HL-60 (cell line): ENCODE measurements at regions not wholly inside any gene's neighbourhood (a gene's known extent, or its start where the extent isn't known, plus 50 kb on each side); places are given as distances from the start of the nearest gene placed in this dataset.

Source experiments
- DNase-seq, 2 experiments: peaks; one replicate each; pipeline ENCODE4 v3.0.0-alpha.2; 2010 to 2020; ENCODE audit warnings: low read depth in 1 of 2, low spot score in 1 of 2
- H3K27ac ChIP-seq: fragments of 250-450 bp; sonication (Bioruptor Pico); replicated peaks from 2 replicates; pipeline ENCODE4 v1.5.1; 2020; ENCODE audit warnings: mild to moderate bottlenecking, moderate library complexity
- H3K27me3 ChIP-seq: fragments of 250-450 bp; sonication (Bioruptor Pico); 2 replicates; pipeline ENCODE4 v1.5.1; 2021; ENCODE audit warnings: mild to moderate bottlenecking, moderate library complexity; ENCODE audit not compliant: insufficient read depth, poor library complexity, severe bottlenecking
- H3K4me3 ChIP-seq: replicated peaks from 2 replicates; pipeline ENCODE4 v1.5.1; 2011; ENCODE audit warnings: mild to moderate bottlenecking, control low read depth, low read length; ENCODE audit not compliant: insufficient read depth
- CTCF ChIP-seq: IDR thresholded peaks from one replicate; pipeline ENCODE4 v1.5.1; 2011; ENCODE audit warnings: low read length, control low read depth, inconsistent platforms; ENCODE audit not compliant: insufficient read depth
- GABPA ChIP-seq: IDR thresholded peaks from 2 replicates; pipeline ENCODE4 v1.6.1; 2012; ENCODE audit warnings: low read depth
- POLR2AphosphoS5 ChIP-seq: IDR thresholded peaks from 2 replicates; pipeline ENCODE4 v1.6.1; 2012; ENCODE audit warnings: low read depth
- REST ChIP-seq: IDR thresholded peaks from 2 replicates; pipeline ENCODE4 v1.6.1; 2012; ENCODE audit warnings: low read depth; ENCODE audit not compliant: insufficient replicate concordance
- SPI1 ChIP-seq: IDR thresholded peaks from 2 replicates; pipeline ENCODE4 v1.6.1; 2012; ENCODE audit warnings: low read depth, mild to moderate bottlenecking, borderline replicate concordance

GRCh38 chr6:6091608-6092002, 84.9 kb upstream of the NRN1 start:
- Histone ChIP-seq H3K27me3 (peaks cover 2% of the 10 kb centered on the region), H3K27ac (no peak overlapping the region), H3K4me3 (no peak overlapping the region)
- DNase-seq = no peak
- TF ChIP-seq POLR2AphosphoS5 (no peak), GABPA (no peak), CTCF (no peak), SPI1 (no peak), REST (no peak)

- H3K27me3 ChIP-seq = peaks cover 2% of the 10 kb centered on the region
- no peak overlapping the region for H3K4me3 ChIP-seq
- no peak for DNase-seq
- no peak for TF ChIP-seq CTCF
- TF ChIP-seq REST = no peak
- no peak for TF ChIP-seq GABPA
- no peak for TF ChIP-seq SPI1
- no peak for TF ChIP-seq POLR2AphosphoS5
- no peak overlapping the region for H3K27ac ChIP-seq
Measured at GRCh38 chr6:6090861-6091607, 84.3 kb upstream of the NRN1 start.

GRCh38 chr6:6085928-6086668, 79.4 kb upstream of the NRN1 start:
- no peak for TF ChIP-seq SPI1
- TF ChIP-seq REST = no peak
- no peak for TF ChIP-seq CTCF
- no peak for TF ChIP-seq POLR2AphosphoS5
- no peak for TF ChIP-seq GABPA
- no peak for DNase-seq
- no peaks in the 10 kb centered on the region for H3K27me3 ChIP-seq
- H3K4me3 ChIP-seq = no peak overlapping the region
- no peak overlapping the region for H3K27ac ChIP-seq
